H1 (cell line): ENCODE measurements at regions not wholly inside any gene's neighbourhood (a gene's known extent, or its start where the extent isn't known, plus 50 kb on each side); places are given as distances from the start of the nearest gene placed in this dataset.

Source experiments
- CTCF ChIA-PET: fragments of 300-600 bp; sonication (Branson Sonifier 250); formaldehyde crosslinking; loops from one replicate; lab custom pipeline; 2021; ENCODE audit not compliant: partially characterized antibody; lab: Charles Lee
- POLR2A ChIA-PET: fragments of 300-600 bp; sonication (Branson Sonifier 250); formaldehyde crosslinking; loops from one replicate; lab custom pipeline; 2021; ENCODE audit warnings: inconsistent platforms; ENCODE audit not compliant: partially characterized antibody; lab: Charles Lee
- DNase-seq, 2 experiments: peaks; one replicate each; pipeline versions ENCODE4 v3.0.0 to v3.0.0-alpha.2; 2010 to 2022; ENCODE audit warnings: low spot score in 2 of 2, low read depth in 1 of 2, mixed read lengths in 1 of 2
- FAIRE-seq: peaks from 2 replicates; lab custom pipeline; 2011; peaks lifted over from hg19 to GRCh38; lab: Jason Lieb, UNC
- H2AFZ ChIP-seq: 2 replicates; pipeline ENCODE4 v1.8.1; 2012; ENCODE audit warnings: low read length, inconsistent platforms
- H2AK5ac ChIP-seq: 2 replicates; pipeline ENCODE4 v1.6.1; 2013; ENCODE audit warnings: low read depth, low read length
- H2BK120ac ChIP-seq: replicated peaks from 2 replicates; pipeline ENCODE3; 2013; ENCODE audit warnings: low read depth, low read length, inconsistent platforms
- H2BK12ac ChIP-seq: 2 replicates; pipeline ENCODE4 v1.6.1; 2013; ENCODE audit warnings: low read depth, low read length
- H2BK15ac ChIP-seq: 2 replicates; pipeline ENCODE4 v1.6.1; 2013; ENCODE audit warnings: low read length
- H2BK20ac ChIP-seq: 2 replicates; pipeline ENCODE4 v1.6.1; 2013; ENCODE audit warnings: low read length
- H2BK5ac ChIP-seq: 2 replicates; pipeline ENCODE4 v1.6.1; 2013; ENCODE audit warnings: low read depth, low read length
- H3K14ac ChIP-seq: 2 replicates; pipeline ENCODE4 v1.6.1; 2013; ENCODE audit warnings: inconsistent platforms; ENCODE audit not compliant: insufficient read length
- H3K18ac ChIP-seq: 2 replicates; pipeline ENCODE4 v1.6.1; 2013; ENCODE audit warnings: low read length; ENCODE audit errors: extremely low read depth
- H3K23ac ChIP-seq: 2 replicates; pipeline ENCODE4 v1.6.1; 2013; ENCODE audit warnings: inconsistent platforms; ENCODE audit not compliant: insufficient read length
- H3K23me2 ChIP-seq: 2 replicates; pipeline ENCODE4 v1.6.1; 2013; ENCODE audit warnings: low read depth, low read length
- H3K27ac ChIP-seq: 2 replicates; pipeline ENCODE4 v1.6.1; 2011; ENCODE audit warnings: low read depth, low read length, inconsistent platforms
- H3K27me3 ChIP-seq, 4 experiments: replicated peaks in 1 of 4; 1 replicate in 1 of 4; 2 replicates in 3 of 4; pipeline versions ENCODE4 v1.6.1 to v1.8.1; 2011 to 2013; ENCODE audit warnings: low read length in 3 of 4, mild to moderate bottlenecking in 3 of 4, inconsistent platforms in 2 of 4, mixed read lengths in 2 of 4, moderate library complexity in 1 of 4; ENCODE audit not compliant: control insufficient read depth in 3 of 4, insufficient read depth in 3 of 4; ENCODE audit errors: extremely low read depth in 1 of 4
- H3K36me3 ChIP-seq, 4 experiments: 2 replicates each; pipeline versions ENCODE4 v1.6.1 to v1.8.1; 2011 to 2013; ENCODE audit warnings: mild to moderate bottlenecking in 4 of 4, low read length in 3 of 4, moderate library complexity in 2 of 4, control low read depth in 1 of 4, inconsistent platforms in 1 of 4; ENCODE audit not compliant: insufficient read depth in 4 of 4, control insufficient read depth in 2 of 4
- H3K4ac ChIP-seq: replicated peaks from 2 replicates; pipeline ENCODE3; 2013; ENCODE audit warnings: low read length, low read depth, mixed read lengths, inconsistent platforms; ENCODE audit not compliant: insufficient read length
- H3K4me1 ChIP-seq, 4 experiments: replicated peaks in 1 of 4; 1 replicate in 1 of 4; 2 replicates in 3 of 4; pipeline versions ENCODE4 v1.6.1 to v1.8.1; 2011 to 2013; ENCODE audit warnings: low read length in 3 of 4, inconsistent platforms in 2 of 4, mixed read lengths in 1 of 4; ENCODE audit not compliant: insufficient read depth in 4 of 4, control insufficient read depth in 3 of 4
- H3K4me2 ChIP-seq, 2 experiments: 2 replicates each; pipeline versions ENCODE4 v1.6.1 to v1.8.1; 2011 to 2013; ENCODE audit warnings: low read depth in 2 of 2, low read length in 2 of 2, control low read depth in 1 of 2, inconsistent platforms in 1 of 2, mild to moderate bottlenecking in 1 of 2; ENCODE audit not compliant: insufficient read depth in 1 of 2
- H3K4me3 ChIP-seq, 4 experiments: fragments of 200-600, 300-600 bp in 1 of 4; sonication (generic), shearing (Covaris generic), sonication (Bioruptor Twin) in 1 of 4; 2 replicates each; pipeline versions ENCODE4 v1.5.1 to v1.8.1; 2011 to 2016; ENCODE audit warnings: low read length in 4 of 4, low read depth in 3 of 4, control low read depth in 2 of 4, inconsistent platforms in 2 of 4, mild to moderate bottlenecking in 2 of 4, mixed read lengths in 1 of 4, moderate library complexity in 1 of 4; ENCODE audit not compliant: insufficient read depth in 2 of 4; ENCODE audit errors: extremely low read depth in 1 of 4
- H3K56ac ChIP-seq: replicated peaks from 2 replicates; pipeline ENCODE3; 2013; ENCODE audit warnings: low read depth, mild to moderate bottlenecking, mixed read lengths, low read length, inconsistent platforms; ENCODE audit not compliant: insufficient read length
- H3K79me1 ChIP-seq: 2 replicates; pipeline ENCODE4 v1.6.1; 2013; ENCODE audit warnings: low read depth, low read length, control low read depth
- H3K79me2 ChIP-seq, 2 experiments: 2 replicates each; pipeline versions ENCODE4 v1.6.1 to v1.8.1; 2012 to 2013; ENCODE audit warnings: low read length in 2 of 2, mild to moderate bottlenecking in 2 of 2, inconsistent platforms in 1 of 2; ENCODE audit not compliant: insufficient read depth in 2 of 2, control insufficient read depth in 1 of 2
- H3K9ac ChIP-seq, 4 experiments: replicated peaks in 1 of 4; 1 replicate in 1 of 4; 2 replicates in 3 of 4; pipeline versions ENCODE4 v1.6.1 to v1.8.1; 2011 to 2013; ENCODE audit warnings: low read depth in 3 of 4, low read length in 3 of 4, control low read depth in 2 of 4, mild to moderate bottlenecking in 2 of 4, moderate library complexity in 2 of 4, inconsistent platforms in 1 of 4; ENCODE audit errors: extremely low read depth in 1 of 4
- H3K9me3 ChIP-seq, 2 experiments: 2 replicates each; pipeline versions ENCODE4 v1.6.1 to v1.8.1; 2012 to 2013; ENCODE audit warnings: mild to moderate bottlenecking in 2 of 2, moderate library complexity in 2 of 2, control low read depth in 1 of 2, inconsistent platforms in 1 of 2, low read depth in 1 of 2, low read length in 1 of 2, mixed read lengths in 1 of 2; ENCODE audit not compliant: insufficient read depth in 2 of 2
- H4K20me1 ChIP-seq, 2 experiments: replicated peaks in 1 of 2; 2 replicates each; pipeline versions ENCODE3 to v1.8.1; 2011 to 2013; ENCODE audit warnings: inconsistent platforms in 2 of 2, low read length in 2 of 2, mild to moderate bottlenecking in 1 of 2; ENCODE audit not compliant: insufficient read depth in 2 of 2, control insufficient read depth in 1 of 2
- H4K5ac ChIP-seq: 2 replicates; pipeline ENCODE4 v1.6.1; 2013; ENCODE audit warnings: low read length, low read depth, mixed read lengths, inconsistent platforms; ENCODE audit not compliant: insufficient read length
- H4K8ac ChIP-seq: 2 replicates; pipeline ENCODE4 v1.8.0; 2013; ENCODE audit warnings: mild to moderate bottlenecking, moderate library complexity, low read length, inconsistent platforms; ENCODE audit not compliant: insufficient read depth; ENCODE audit errors: extremely low read depth
- H4K91ac ChIP-seq: replicated peaks from 2 replicates; pipeline ENCODE3; 2013; ENCODE audit warnings: low read length, mixed read lengths, inconsistent platforms; ENCODE audit not compliant: insufficient read length
- JUN ChIP-seq: IDR thresholded peaks from 2 replicates; pipeline ENCODE4 v1.6.1; 2011; ENCODE audit warnings: low read depth, mild to moderate bottlenecking, improper control_type of control experiment, low read length
- NRF1 ChIP-seq: IDR thresholded peaks from 2 replicates; pipeline ENCODE4 v1.6.1; 2011; ENCODE audit warnings: mild to moderate bottlenecking, low read depth, low read length, improper control_type of control experiment
- SIX5 ChIP-seq: IDR thresholded peaks from 2 replicates; pipeline ENCODE4 v1.6.1; 2011; ENCODE audit warnings: mild to moderate bottlenecking, low read depth, low read length
- SP1 ChIP-seq: IDR thresholded peaks from 2 replicates; pipeline ENCODE4 v1.6.1; 2011; ENCODE audit warnings: low read depth, low read length
- TBP ChIP-seq: IDR thresholded peaks from 2 replicates; pipeline ENCODE4 v1.6.1; 2011; ENCODE audit warnings: low read depth, low read length, improper control_type of control experiment
- TCF12 ChIP-seq: IDR thresholded peaks from 2 replicates; pipeline ENCODE4 v1.6.1; 2011; ENCODE audit warnings: low read depth, mild to moderate bottlenecking, low read length
- WGBS, 2 experiments: shearing (Covaris generic) in 1 of 2; methylation state at CpG; one replicate each; pipeline versions ENCODE4 v1.1.6 to v1.1.7; 2013 to 2015; ENCODE audit warnings: low lambda C conversion rate in 2 of 2, mixed read lengths in 2 of 2, inconsistent platforms in 1 of 2, low coverage in 1 of 2, missing lambda C conversion rate in 1 of 2; ENCODE audit not compliant: insufficient replicate concordance in 2 of 2, insufficient coverage in 1 of 2, insufficient read length in 1 of 2; ENCODE audit errors: extremely low coverage in 1 of 2, missing lambda C conversion rate in 1 of 2; 5-methylcytosine and 5-hydroxymethylcytosine counted together

- Histone ChIP-seq H3K36me3 (no peaks in the 10 kb centered on the region), H3K4me1 (peaks cover 2 to 11% (median 4%) of the 10 kb centered on the region in 4 experiments; a peak in 4 of 7 replicates), H2BK20ac (no peak overlapping the region), H3K9ac (no peak overlapping the region), H2AK5ac (no peak overlapping the region), H3K79me1 (no peaks in the 10 kb centered on the region), H3K9me3 (no peaks in the 10 kb centered on the region), H3K23ac (no peak overlapping the region), H3K18ac (no peak overlapping the region), H3K14ac (no peak overlapping the region), H3K56ac (no peak overlapping the region), H3K4me3 (0 out of 8 replicates have a peak overlapping the region, but pooled peaks of 1 of the 4 experiments have one; percentile 1), H2BK12ac (no peak overlapping the region), H2BK5ac (no peak overlapping the region), H3K27me3 (no peaks in the 10 kb centered on the region), H4K20me1 (no peaks in the 10 kb centered on the region), H3K27ac (no peak overlapping the region), H2BK15ac (no peak overlapping the region), H3K4ac (no peak overlapping the region), H2BK120ac (no peak overlapping the region), H3K23me2 (no peaks in the 10 kb centered on the region), H3K79me2 (no peaks in the 10 kb centered on the region), H3K4me2 (peak overlapping the region in 1 of 2 experiments; percentile 41; a peak in 1 of 4 replicates), H4K5ac (no peak overlapping the region), H4K91ac (no peak overlapping the region), H2AFZ (no peak overlapping the region), H4K8ac (no peak overlapping the region)
- CTCF ChIA-PET: interaction anchor here (0.6 to 2.2 kb wide), 2 partner anchors 12 to 1389 kb away, joined by 4 to 5 read pairs; no protein-coding TSS in a partner anchor
- TF ChIP-seq SIX5 (no peak), NRF1 (no peak), TBP (no peak), SP1 (no peak), TCF12 (no peak), JUN (no peak)
- POLR2A ChIA-PET: interaction anchor here (1.2 kb wide), 1 partner anchor 264 kb away, joined by 3 read pairs; the partner anchor contains the start of gene EDRF1
- WGBS, 2 experiments: 15% methylated on average over 3 of the region's 3 CpGs; no CpG with 5 or more reads in 1 of the 2 experiments
- DNase-seq (no peak), FAIRE-seq (no peak)
Measured at GRCh38 chr10:125455855-125456254, 227.1 kb downstream of the TEX36 start.
